ENCODE measurements at regions not wholly inside any gene's neighbourhood (a gene's known extent, or its start where the extent isn't known, plus 50 kb on each side); places are given as distances from the start of the nearest gene placed in this dataset.

- no peaks in the 10 kb centered on the region for H3K36me3 ChIP-seq (ENCODE audit: control insufficient read depth in 1 of 2, insufficient read depth in 2 of 2, low read length in 2 of 2)
- H3K4me3 ChIP-seq (ENCODE audit: low read depth in 1 of 2, low read length in 2 of 2), result no peak overlapping the region
- no peaks in the 10 kb centered on the region for H3K4me1 ChIP-seq (ENCODE audit: control insufficient read depth in 1 of 2, insufficient read depth in 2 of 2, low read length in 2 of 2)
- no peak overlapping the region for H3K27ac ChIP-seq (ENCODE audit: low read length)
- no peaks in the 10 kb centered on the region for H3K27me3 ChIP-seq (ENCODE audit: low read depth, low read length)
- peaks cover 0 to 2% of the 10 kb centered on the region in 2 donors for H3K9me3 ChIP-seq (ENCODE audit: control insufficient read depth in 1 of 2, low read length in 2 of 2)
These were observed 610.0 kb upstream of the LMO3 start for GRCh38 chr12:17215759-17216570.

- H3K9me3 ChIP-seq (ENCODE audit: control insufficient read depth in 1 of 2, low read length in 2 of 2), result peaks cover 0 to 2% of the 10 kb centered on the region in 2 donors
- H3K27me3 ChIP-seq (ENCODE audit: low read depth, low read length), result no peaks in the 10 kb centered on the region
- H3K27ac ChIP-seq (ENCODE audit: low read length), result no peak overlapping the region
- no peak overlapping the region for H3K4me3 ChIP-seq (ENCODE audit: low read depth in 1 of 2, low read length in 2 of 2)
- no peaks in the 10 kb centered on the region for H3K36me3 ChIP-seq (ENCODE audit: control insufficient read depth in 1 of 2, insufficient read depth in 2 of 2, low read length in 2 of 2)
- no peaks in the 10 kb centered on the region for H3K4me1 ChIP-seq (ENCODE audit: control insufficient read depth in 1 of 2, insufficient read depth in 2 of 2, low read length in 2 of 2)
These were observed 609.0 kb upstream of the LMO3 start for GRCh38 chr12:17214929-17215328.

- Histone ChIP-seq H3K27ac (ENCODE audit: low read length) (no peak overlapping the region), H3K9me3 (ENCODE audit: control insufficient read depth in 1 of 2, low read length in 2 of 2) (no peaks in the 10 kb centered on the region), H3K4me3 (ENCODE audit: low read depth in 1 of 2, low read length in 2 of 2) (no peak overlapping the region), H3K27me3 (ENCODE audit: low read depth, low read length) (no peaks in the 10 kb centered on the region), H3K36me3 (ENCODE audit: control insufficient read depth in 1 of 2, insufficient read depth in 2 of 2, low read length in 2 of 2) (no peaks in the 10 kb centered on the region), H3K4me1 (ENCODE audit: control insufficient read depth in 1 of 2, insufficient read depth in 2 of 2, low read length in 2 of 2) (no peaks in the 10 kb centered on the region)
These were observed 600.6 kb upstream of the LMO3 start for GRCh38 chr12:17206553-17206952.

- Histone ChIP-seq H3K36me3 (ENCODE audit: control insufficient read depth in 1 of 2, insufficient read depth in 2 of 2, low read length in 2 of 2) (no peaks in the 10 kb centered on the region), H3K9me3 (ENCODE audit: control insufficient read depth in 1 of 2, low read length in 2 of 2) (no peaks in the 10 kb centered on the region), H3K27me3 (ENCODE audit: low read depth, low read length) (no peaks in the 10 kb centered on the region), H3K4me3 (ENCODE audit: low read depth in 1 of 2, low read length in 2 of 2) (no peak overlapping the region), H3K27ac (ENCODE audit: low read length) (no peak overlapping the region), H3K4me1 (ENCODE audit: control insufficient read depth in 1 of 2, insufficient read depth in 2 of 2, low read length in 2 of 2) (no peaks in the 10 kb centered on the region)
These were observed 598.5 kb upstream of the LMO3 start for GRCh38 chr12:17204289-17205054.

- Histone ChIP-seq H3K9me3 (ENCODE audit: control insufficient read depth in 1 of 2, low read length in 2 of 2) (no peaks in the 10 kb centered on the region), H3K4me3 (ENCODE audit: low read depth in 1 of 2, low read length in 2 of 2) (no peak overlapping the region), H3K27me3 (ENCODE audit: low read depth, low read length) (no peaks in the 10 kb centered on the region), H3K27ac (ENCODE audit: low read length) (no peak overlapping the region), H3K36me3 (ENCODE audit: control insufficient read depth in 1 of 2, insufficient read depth in 2 of 2, low read length in 2 of 2) (no peaks in the 10 kb centered on the region), H3K4me1 (ENCODE audit: control insufficient read depth in 1 of 2, insufficient read depth in 2 of 2, low read length in 2 of 2) (no peaks in the 10 kb centered on the region)
These were observed 597.5 kb upstream of the LMO3 start for GRCh38 chr12:17203497-17203896.

- H3K4me3 ChIP-seq (ENCODE audit: low read depth in 1 of 2, low read length in 2 of 2), result no peak overlapping the region
- no peaks in the 10 kb centered on the region for H3K9me3 ChIP-seq (ENCODE audit: control insufficient read depth in 1 of 2, low read length in 2 of 2)
- H3K27ac ChIP-seq (ENCODE audit: low read length), result no peak overlapping the region
- H3K4me1 ChIP-seq (ENCODE audit: control insufficient read depth in 1 of 2, insufficient read depth in 2 of 2, low read length in 2 of 2), result no peaks in the 10 kb centered on the region
- no peaks in the 10 kb centered on the region for H3K36me3 ChIP-seq (ENCODE audit: control insufficient read depth in 1 of 2, insufficient read depth in 2 of 2, low read length in 2 of 2)
- no peaks in the 10 kb centered on the region for H3K27me3 ChIP-seq (ENCODE audit: low read depth, low read length)
These were observed 592.0 kb upstream of the LMO3 start for GRCh38 chr12:17197971-17198370.

GRCh38 chr12:17192721-17193120, 586.8 kb upstream of the LMO3 start:
- H3K9me3 ChIP-seq (ENCODE audit: control insufficient read depth in 1 of 2, low read length in 2 of 2), result no peaks in the 10 kb centered on the region
- no peaks in the 10 kb centered on the region for H3K4me1 ChIP-seq (ENCODE audit: control insufficient read depth in 1 of 2, insufficient read depth in 2 of 2, low read length in 2 of 2)
- H3K36me3 ChIP-seq (ENCODE audit: control insufficient read depth in 1 of 2, insufficient read depth in 2 of 2, low read length in 2 of 2), result no peaks in the 10 kb centered on the region
- H3K27me3 ChIP-seq (ENCODE audit: low read depth, low read length), result no peaks in the 10 kb centered on the region
- H3K4me3 ChIP-seq (ENCODE audit: low read depth in 1 of 2, low read length in 2 of 2), result no peak overlapping the region
- H3K27ac ChIP-seq (ENCODE audit: low read length), result no peak overlapping the region

GRCh38 chr12:17169726-17170471, 563.9 kb upstream of the LMO3 start:
- H3K4me3 ChIP-seq (ENCODE audit: low read depth in 1 of 2, low read length in 2 of 2), result no peak overlapping the region
- no peaks in the 10 kb centered on the region for H3K27me3 ChIP-seq (ENCODE audit: low read depth, low read length)
- no peak overlapping the region for H3K27ac ChIP-seq (ENCODE audit: low read length)
- peaks cover 0 to 3% of the 10 kb centered on the region in 2 donors for H3K9me3 ChIP-seq (ENCODE audit: control insufficient read depth in 1 of 2, low read length in 2 of 2)
- no peaks in the 10 kb centered on the region for H3K4me1 ChIP-seq (ENCODE audit: control insufficient read depth in 1 of 2, insufficient read depth in 2 of 2, low read length in 2 of 2)
- H3K36me3 ChIP-seq (ENCODE audit: control insufficient read depth in 1 of 2, insufficient read depth in 2 of 2, low read length in 2 of 2), result no peaks in the 10 kb centered on the region

GRCh38 chr12:17159506-17160300, 553.7 kb upstream of the LMO3 start:
- no peak overlapping the region for H3K27ac ChIP-seq (ENCODE audit: low read length)
- no peaks in the 10 kb centered on the region for H3K4me1 ChIP-seq (ENCODE audit: control insufficient read depth in 1 of 2, insufficient read depth in 2 of 2, low read length in 2 of 2)
- no peak overlapping the region for H3K4me3 ChIP-seq (ENCODE audit: low read depth in 1 of 2, low read length in 2 of 2)
- H3K9me3 ChIP-seq (ENCODE audit: control insufficient read depth in 1 of 2, low read length in 2 of 2), result no peaks in the 10 kb centered on the region
- no peaks in the 10 kb centered on the region for H3K27me3 ChIP-seq (ENCODE audit: low read depth, low read length)
- H3K36me3 ChIP-seq (ENCODE audit: control insufficient read depth in 1 of 2, insufficient read depth in 2 of 2, low read length in 2 of 2), result no peaks in the 10 kb centered on the region

GRCh38 chr12:17158201-17158600, 552.2 kb upstream of the LMO3 start:
- Histone ChIP-seq H3K27me3 (ENCODE audit: low read depth, low read length) (no peaks in the 10 kb centered on the region), H3K4me3 (ENCODE audit: low read depth in 1 of 2, low read length in 2 of 2) (no peak overlapping the region), H3K36me3 (ENCODE audit: control insufficient read depth in 1 of 2, insufficient read depth in 2 of 2, low read length in 2 of 2) (no peaks in the 10 kb centered on the region), H3K4me1 (ENCODE audit: control insufficient read depth in 1 of 2, insufficient read depth in 2 of 2, low read length in 2 of 2) (no peaks in the 10 kb centered on the region), H3K9me3 (ENCODE audit: control insufficient read depth in 1 of 2, low read length in 2 of 2) (peaks cover 2% of the 10 kb centered on the region in 2 donors), H3K27ac (ENCODE audit: low read length) (no peak overlapping the region)
